ENCODE measurements at regions not wholly inside any gene's neighbourhood (a gene's known extent, or its start where the extent isn't known, plus 50 kb on each side); places are given as distances from the start of the nearest gene placed in this dataset.
A peak's percentile ranks its signal among the peaks of the same experiment; 100 is the strongest.
"Not testable (repeated sequence)": the region's sequence is repeated elsewhere in the genome, so short reads cannot be mapped to it uniquely, and the experiment has no call there.

DNA sequence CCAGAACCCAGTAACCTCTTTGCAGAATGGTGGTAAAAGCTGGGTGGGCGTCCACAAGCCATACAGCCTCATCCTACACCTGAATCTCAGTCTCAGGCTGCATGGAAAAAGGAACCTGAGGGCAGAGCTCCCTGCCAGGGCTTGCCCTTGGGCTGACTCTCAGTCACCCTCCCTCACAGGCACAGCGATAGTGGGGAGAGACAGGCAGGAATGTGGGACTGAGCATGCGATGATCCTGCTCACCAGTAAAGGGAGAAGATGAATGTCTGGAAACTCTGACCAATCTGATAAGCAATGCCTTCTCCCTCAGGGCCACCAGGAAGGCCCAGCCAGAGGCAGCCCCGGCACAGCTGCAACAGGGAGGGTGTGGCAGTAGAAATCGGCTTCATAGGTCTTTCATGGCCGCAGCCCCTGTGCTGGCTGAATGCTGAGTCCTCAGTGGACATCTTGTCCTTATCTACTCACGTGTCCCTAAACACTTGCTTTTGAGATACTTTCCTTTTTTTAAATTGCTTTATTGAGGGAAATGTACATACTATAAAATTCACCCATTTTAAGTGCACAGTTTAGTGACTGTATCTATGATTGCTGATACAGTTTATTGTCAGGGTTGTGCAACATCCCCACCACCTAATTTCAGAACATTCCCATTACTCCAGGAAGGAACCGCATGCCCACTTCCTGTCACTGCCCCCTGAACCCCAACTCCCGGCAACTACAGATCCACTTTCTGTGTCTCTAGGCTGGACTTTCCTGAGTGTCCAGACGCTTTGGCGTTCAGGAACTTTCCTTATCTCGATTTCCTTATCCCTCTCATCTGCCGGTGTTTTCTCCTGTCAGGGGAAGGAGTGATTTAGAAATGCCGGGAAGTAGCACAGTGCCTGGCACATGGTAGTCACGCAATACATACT, 258.1 kb downstream of the PCNX1 start:
- TF ChIP-seq, protein P1, sequence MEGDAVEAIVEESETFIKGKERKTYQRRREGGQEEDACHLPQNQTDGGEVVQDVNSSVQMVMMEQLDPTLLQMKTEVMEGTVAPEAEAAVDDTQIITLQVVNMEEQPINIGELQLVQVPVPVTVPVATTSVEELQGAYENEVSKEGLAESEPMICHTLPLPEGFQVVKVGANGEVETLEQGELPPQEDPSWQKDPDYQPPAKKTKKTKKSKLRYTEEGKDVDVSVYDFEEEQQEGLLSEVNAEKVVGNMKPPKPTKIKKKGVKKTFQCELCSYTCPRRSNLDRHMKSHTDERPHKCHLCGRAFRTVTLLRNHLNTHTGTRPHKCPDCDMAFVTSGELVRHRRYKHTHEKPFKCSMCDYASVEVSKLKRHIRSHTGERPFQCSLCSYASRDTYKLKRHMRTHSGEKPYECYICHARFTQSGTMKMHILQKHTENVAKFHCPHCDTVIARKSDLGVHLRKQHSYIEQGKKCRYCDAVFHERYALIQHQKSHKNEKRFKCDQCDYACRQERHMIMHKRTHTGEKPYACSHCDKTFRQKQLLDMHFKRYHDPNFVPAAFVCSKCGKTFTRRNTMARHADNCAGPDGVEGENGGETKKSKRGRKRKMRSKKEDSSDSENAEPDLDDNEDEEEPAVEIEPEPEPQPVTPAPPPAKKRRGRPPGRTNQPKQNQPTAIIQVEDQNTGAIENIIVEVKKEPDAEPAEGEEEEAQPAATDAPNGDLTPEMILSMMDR (IDR thresholded peaks at IDR 0.05; ENCODE audit: low read depth, low read length): no peak
- DNase-seq (ENCODE audit: low read depth, low spot score): no peak
- H3K4me3 ChIP-seq (ENCODE audit: low read depth, low read length): no peak overlapping the region
- in situ Hi-C loops (cut with HindIII; ENCODE audit: low sequenced_read_pairs): no loop called here

DNA sequence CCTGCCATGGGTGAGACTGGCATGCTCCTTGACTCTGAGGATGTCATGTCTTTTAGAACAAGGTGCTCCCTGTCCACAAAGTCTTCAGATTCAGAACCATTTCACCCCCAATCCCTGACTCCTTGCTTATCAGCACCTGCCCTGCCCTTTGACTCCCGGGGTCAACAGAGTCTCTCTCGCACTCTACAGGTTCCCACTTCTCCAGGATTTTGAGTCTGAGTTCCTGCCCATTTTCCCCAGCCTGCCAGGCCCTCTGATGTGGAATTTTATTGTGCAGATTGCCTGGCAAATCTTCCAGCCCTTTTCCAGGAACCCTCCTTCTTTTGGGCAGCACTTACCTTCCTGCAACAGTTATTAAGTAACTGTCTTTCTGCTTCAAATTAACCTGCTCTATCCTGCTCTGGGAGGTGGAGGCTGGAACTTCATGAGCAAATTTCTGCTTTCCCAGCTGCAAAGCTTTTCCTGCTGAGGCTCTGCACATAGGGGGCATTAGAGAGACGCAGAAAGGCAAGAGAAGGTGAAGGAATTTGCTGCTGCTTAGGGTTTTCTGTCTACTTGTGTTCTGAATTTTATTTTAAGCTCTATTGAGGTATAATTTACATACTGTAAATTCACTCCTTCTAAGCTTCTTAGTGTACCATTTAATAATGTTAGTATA, 259.1 kb downstream of the PCNX1 start:
- TF ChIP-seq, protein P1 (IDR thresholded peaks at IDR 0.05; ENCODE audit: low read depth, low read length): peak; percentile 93
- in situ Hi-C loops (cut with HindIII; ENCODE audit: low sequenced_read_pairs): no loop called here
- H3K4me3 ChIP-seq (ENCODE audit: low read depth, low read length): no peak overlapping the region
- peak; percentile 81 for DNase-seq (ENCODE audit: low read depth, low spot score)

DNA sequence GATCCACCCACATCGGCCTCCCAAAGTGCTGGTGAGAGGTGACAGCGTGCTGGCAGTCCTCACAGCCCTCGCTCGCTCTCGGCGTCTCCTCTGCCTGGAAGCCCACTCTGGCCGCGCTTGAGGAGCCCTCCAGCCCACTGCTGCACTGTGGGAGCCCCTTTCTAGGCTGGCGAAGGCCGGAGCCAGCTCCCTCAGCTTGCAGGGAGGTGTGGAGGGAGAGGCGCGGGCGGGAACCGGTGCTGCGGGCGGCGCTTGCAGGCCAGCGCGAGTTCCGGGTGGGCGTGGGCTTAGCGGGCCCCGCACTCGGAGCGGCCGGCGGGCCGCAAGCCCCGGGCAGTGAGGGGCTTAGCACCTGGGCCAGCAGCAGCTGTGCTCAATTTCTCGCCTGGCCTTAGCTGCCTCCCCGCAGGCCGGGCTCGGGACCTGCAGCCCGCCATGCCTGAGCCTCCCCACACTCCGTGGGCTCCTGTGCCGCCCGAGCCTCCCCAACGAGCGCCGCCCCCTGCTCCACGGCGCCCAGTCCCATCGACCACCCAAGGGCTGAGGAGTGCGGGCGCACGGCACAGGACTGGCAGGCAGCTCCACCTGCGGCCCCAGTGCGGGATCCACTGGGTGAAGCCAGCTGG, 260.2 kb downstream of the PCNX1 start:
- in situ Hi-C loops (cut with HindIII; ENCODE audit: low sequenced_read_pairs); H3K4me3 ChIP-seq (ENCODE audit: low read depth, low read length); DNase-seq (ENCODE audit: low read depth, low spot score): not testable (repeated sequence)

DNA sequence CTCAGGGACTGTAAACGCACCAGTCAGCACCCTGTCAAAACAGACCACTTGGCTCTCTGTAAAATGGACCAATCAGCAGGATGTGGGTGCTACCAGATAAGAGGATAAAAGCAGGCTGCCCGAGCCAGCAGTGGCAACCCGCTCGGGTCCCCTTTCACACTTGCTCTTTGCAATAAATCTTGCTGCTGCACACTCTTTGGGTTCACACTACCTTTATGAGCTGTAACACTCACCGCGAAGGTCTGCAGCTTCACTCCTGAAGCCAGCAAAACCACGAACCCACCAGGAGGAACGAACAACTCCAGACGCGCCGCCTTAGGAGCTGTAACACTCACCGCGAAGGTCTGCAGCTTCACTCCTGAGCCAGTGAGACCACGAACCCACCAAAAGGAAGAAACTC, 260.9 kb downstream of the PCNX1 start:
- H3K4me3 ChIP-seq (ENCODE audit: low read depth, low read length); in situ Hi-C loops (cut with HindIII; ENCODE audit: low sequenced_read_pairs); DNase-seq (ENCODE audit: low read depth, low spot score): not testable (repeated sequence)

DNA sequence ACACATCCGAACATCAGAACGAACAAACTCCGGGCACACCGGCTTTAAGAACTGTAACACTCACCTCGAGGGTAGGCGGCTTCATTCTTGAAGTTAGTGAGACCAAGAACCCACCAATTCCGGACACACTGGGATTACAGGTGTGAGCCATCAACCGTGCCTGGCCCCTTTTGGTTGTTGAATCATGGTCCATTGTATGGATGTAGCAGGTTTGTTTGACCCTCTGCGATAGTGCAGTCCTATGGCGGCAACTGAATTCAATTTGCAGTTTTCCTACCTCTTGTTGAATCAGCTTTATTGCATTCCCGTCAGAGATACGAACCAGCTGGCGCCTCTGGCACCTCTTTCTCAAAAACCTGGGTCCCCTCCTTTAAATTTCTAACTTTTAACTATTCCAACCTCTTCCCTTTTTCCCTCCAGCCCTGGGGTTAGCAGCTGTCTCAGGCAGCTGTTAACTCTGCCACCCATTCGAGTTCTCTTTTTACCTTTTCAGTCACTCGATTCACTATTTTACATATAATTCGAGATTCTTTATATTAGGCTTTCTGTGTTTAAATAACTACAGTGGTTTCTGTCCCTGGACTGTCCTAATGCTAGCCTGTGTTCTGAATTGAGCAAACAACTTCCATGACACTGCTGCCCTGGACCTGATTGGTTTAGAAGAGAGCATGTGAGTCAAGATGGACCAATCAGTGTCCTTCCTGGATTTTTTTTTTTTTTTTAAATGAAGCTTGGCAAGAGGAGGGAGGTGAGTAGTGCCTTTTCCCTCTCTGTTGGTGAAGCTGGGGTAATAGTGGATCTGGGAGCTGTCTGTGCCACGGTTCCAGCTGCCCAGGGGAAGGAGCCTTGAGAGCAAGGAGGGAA, 261.5 kb downstream of the PCNX1 start:
- no peak for DNase-seq (ENCODE audit: low read depth, low spot score)
- TF ChIP-seq, protein P1 (IDR thresholded peaks at IDR 0.05; ENCODE audit: low read depth, low read length): no peak
- H3K4me3 ChIP-seq (ENCODE audit: low read depth, low read length): no peak overlapping the region
- in situ Hi-C loops (cut with HindIII; ENCODE audit: low sequenced_read_pairs): no loop called here

DNA sequence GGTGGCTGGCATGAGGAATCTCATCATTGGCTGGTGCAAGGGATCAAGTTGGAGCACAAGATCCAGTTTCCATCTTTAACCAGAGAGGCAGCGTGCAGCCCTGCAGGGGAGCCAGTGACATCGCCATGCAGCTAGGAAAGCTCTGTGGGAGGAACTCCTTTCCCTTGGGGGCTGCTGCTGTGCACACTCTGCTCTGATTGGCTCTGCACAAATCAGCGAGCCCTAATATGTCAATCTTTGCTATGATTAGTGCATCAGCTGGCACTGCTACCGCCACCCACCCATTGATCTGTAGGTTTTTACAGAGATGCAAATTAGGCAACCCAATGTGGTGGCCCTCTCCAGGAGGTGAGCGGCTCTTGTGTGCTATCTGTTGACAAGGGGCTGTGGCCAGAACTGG, 262.6 kb downstream of the PCNX1 start:
- DNase-seq (ENCODE audit: low read depth, low spot score): no peak
- no peak overlapping the region for H3K4me3 ChIP-seq (ENCODE audit: low read depth, low read length)
- TF ChIP-seq, protein P1 (IDR thresholded peaks at IDR 0.05; ENCODE audit: low read depth, low read length): no peak
- in situ Hi-C loops (cut with HindIII; ENCODE audit: low sequenced_read_pairs): no loop called here

DNA sequence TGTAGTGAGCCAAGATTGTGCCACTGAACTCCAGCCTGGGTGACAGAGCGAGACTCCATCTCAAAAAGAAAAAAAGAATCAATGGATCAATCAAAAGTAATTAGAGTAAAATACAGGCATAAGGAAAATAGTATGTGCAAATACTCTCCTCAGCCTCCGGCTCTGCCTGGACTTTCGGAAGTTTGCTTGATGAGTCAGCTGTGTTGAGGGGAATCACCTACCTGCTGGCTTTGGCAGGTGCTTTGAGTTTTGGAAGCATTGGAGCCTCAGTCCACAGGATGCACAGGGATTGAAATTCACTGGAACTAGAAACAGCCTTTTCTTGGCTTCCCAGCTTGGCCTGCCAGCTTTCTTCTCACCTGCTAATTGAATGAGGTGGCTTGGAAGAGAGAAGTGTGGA, 268.2 kb downstream of the PCNX1 start:
- no peak for DNase-seq (ENCODE audit: low read depth, low spot score)
- in situ Hi-C loops (cut with HindIII; ENCODE audit: low sequenced_read_pairs): no loop called here
- TF ChIP-seq, protein P1 (IDR thresholded peaks at IDR 0.05; ENCODE audit: low read depth, low read length): no peak
- no peak overlapping the region for H3K4me3 ChIP-seq (ENCODE audit: low read depth, low read length)

Measured in astrocyte of the spinal cord (primary cell).